ENCODE measurements at regions not wholly inside any gene's neighbourhood (a gene's known extent, or its start where the extent isn't known, plus 50 kb on each side); places are given as distances from the start of the nearest gene placed in this dataset.
"Not testable (repeated sequence)": the region's sequence is repeated elsewhere in the genome, so short reads cannot be mapped to it uniquely, and the experiment has no call there.

DNA sequence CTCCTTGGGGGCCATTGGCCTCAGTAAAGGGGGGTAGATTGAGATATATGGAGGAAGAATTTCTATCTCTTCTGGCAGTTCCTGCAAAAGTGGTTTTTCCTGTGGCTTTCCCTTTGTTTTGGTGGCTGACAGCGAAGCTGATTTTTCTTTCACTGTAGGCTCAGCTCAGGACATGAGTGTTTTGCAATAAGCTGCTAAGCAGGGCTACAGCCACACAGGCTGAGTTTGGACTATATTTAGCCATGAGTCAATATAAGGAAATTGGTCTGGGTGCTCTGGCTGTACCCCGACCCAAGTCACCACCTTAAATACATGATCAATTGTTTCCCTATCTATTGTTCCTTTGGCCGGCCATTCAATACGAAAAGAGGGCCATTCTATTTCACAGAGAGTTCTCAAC lies 212.7 kb upstream of the KCND2 start:
- no peaks in the 10 kb centered on the region for H3K36me3 Mint-ChIP-seq (ENCODE audit: low read depth)
- intact Hi-C loops (cut with micrococcal nuclease): no loop called here
- no peak overlapping the region for H3K4me3 Mint-ChIP-seq (ENCODE audit: low read depth)
- no peak overlapping the region for H3K27ac Mint-ChIP-seq
- peaks cover 10% of the 10 kb centered on the region for H3K9me3 Mint-ChIP-seq
- no peak for DNase-seq (ENCODE audit: low spot score)
- H3K4me1 Mint-ChIP-seq (ENCODE audit: low read depth): no peaks in the 10 kb centered on the region
- H3K27me3 Mint-ChIP-seq (ENCODE audit: low read depth): no peaks in the 10 kb centered on the region

DNA sequence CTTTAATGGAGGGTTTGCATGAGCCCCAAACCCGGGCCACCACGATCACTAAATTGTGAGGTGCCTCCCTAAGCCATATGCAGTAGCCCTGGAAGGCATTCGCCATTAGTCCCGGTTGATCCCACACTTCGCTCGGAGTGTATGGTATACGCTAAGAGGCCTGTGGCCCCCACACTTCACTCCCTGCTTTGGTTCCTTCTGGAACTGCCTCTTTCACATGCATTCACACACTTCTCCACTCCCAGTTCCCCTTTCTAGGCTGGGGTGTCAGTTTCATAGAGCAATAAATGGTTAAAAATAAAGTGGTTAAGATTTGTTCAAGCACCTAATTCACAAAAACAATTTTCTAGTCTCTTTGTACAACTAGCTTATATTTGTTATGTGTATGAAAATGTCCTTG lies 212.1 kb upstream of the KCND2 start:
- Mint-ChIP-seq H3K36me3 (ENCODE audit: low read depth) (no peaks in the 10 kb centered on the region), H3K4me1 (ENCODE audit: low read depth) (no peaks in the 10 kb centered on the region), H3K4me3 (ENCODE audit: low read depth) (no peak overlapping the region), H3K27ac (no peak overlapping the region), H3K9me3 (peaks cover 10% of the 10 kb centered on the region), H3K27me3 (ENCODE audit: low read depth) (no peaks in the 10 kb centered on the region)
- DNase-seq (ENCODE audit: low spot score): no peak
- intact Hi-C loops (cut with micrococcal nuclease): no loop called here

DNA sequence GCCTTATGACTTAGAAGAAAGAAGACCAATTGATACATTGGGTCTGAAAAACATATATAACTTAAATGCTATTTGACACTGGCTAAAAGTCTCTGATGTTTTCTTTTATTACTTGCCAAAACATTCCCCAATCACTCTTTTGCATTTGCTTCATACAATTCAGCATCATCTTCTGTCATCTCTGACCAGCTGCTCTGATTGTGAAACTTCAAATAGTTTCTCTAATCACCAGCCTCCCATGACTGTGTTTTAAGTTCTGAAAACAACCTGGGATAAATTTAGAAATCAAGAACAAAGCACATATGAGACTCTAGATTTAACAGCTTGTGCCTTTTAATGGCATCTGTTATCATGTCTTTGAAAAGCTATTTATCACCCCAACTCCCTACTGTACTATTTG lies 208.4 kb upstream of the KCND2 start:
- H3K4me3 Mint-ChIP-seq (ENCODE audit: low read depth): no peak overlapping the region
- intact Hi-C loops (cut with micrococcal nuclease): no loop called here
- no peak for DNase-seq (ENCODE audit: low spot score)
- H3K4me1 Mint-ChIP-seq (ENCODE audit: low read depth): no peaks in the 10 kb centered on the region
- no peaks in the 10 kb centered on the region for H3K27me3 Mint-ChIP-seq (ENCODE audit: low read depth)
- no peak overlapping the region for H3K27ac Mint-ChIP-seq
- H3K9me3 Mint-ChIP-seq: peaks cover 18% of the 10 kb centered on the region
- no peaks in the 10 kb centered on the region for H3K36me3 Mint-ChIP-seq (ENCODE audit: low read depth)

DNA sequence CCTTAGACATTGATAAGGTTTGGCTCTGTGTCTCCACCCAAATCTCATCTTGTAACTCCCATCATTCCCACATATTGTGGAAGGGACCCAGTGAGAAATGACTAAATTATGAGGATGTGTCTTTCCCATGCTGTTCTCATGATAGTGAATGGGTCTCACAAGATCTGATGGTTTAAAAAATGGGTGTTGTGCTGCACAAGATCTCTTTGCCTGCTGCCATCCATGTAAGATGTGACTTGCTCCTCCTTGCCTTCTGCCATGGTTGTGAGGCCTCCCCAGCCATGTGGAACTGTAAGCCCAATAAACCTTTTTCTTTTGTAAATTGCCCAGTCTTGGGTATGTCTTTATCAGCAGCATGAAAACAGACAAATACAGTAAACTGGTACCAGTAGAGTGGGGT lies 206.1 kb upstream of the KCND2 start:
- H3K27ac Mint-ChIP-seq; H3K4me1 Mint-ChIP-seq (ENCODE audit: low read depth); H3K4me3 Mint-ChIP-seq (ENCODE audit: low read depth): not testable (repeated sequence)

DNA sequence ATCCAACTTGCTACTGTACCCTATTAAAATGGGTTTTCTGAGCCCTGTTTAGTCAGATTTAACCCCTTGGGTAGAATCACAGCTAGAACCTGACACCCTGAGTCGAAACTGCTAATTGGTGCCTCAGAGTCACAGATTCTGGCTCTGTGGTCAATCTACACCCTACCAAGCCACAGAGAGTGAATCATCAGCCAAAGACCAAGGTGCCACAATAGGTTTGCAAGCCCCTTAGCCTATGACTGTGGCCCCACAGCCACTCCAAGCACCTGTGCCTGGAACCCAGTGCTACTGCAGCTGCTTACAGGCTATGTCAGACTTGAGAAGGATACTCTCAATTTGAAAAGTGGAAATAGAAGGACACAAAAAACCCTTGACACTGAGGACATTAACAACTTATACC lies 202.8 kb upstream of the KCND2 start:
- Mint-ChIP-seq H3K27me3 (ENCODE audit: low read depth) (no peaks in the 10 kb centered on the region), H3K36me3 (ENCODE audit: low read depth) (no peaks in the 10 kb centered on the region), H3K9me3 (peaks cover 12% of the 10 kb centered on the region), H3K27ac (no peak overlapping the region), H3K4me3 (ENCODE audit: low read depth) (no peak overlapping the region), H3K4me1 (ENCODE audit: low read depth) (no peaks in the 10 kb centered on the region)
- no peak for DNase-seq (ENCODE audit: low spot score)
- intact Hi-C loops (cut with micrococcal nuclease): no loop called here

More for the DNA sequence above, 206.1 kb upstream of the KCND2 start:
- DNase-seq (ENCODE audit: low spot score); intact Hi-C loops (cut with micrococcal nuclease); H3K27me3 Mint-ChIP-seq (ENCODE audit: low read depth); H3K36me3 Mint-ChIP-seq (ENCODE audit: low read depth): not testable (repeated sequence)
- peaks cover 12% of the 10 kb centered on the region for H3K9me3 Mint-ChIP-seq

DNA sequence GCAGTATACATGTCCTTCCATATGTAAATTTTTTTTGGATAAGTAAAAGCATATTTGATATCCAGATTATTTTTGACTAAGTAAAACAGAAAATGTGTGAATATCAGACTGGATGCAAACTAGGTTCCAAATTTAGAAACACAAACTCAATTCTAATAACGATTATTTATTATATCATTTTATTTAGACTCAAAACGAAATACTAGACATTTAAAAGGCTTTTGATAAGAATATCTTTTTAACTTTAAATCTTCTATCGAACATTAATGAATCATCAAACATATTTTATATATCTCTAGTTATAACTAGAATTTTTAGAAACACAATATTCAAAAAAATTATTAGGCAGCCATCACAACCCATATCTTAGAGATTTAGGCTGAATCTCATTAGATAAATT lies 195.2 kb upstream of the KCND2 start:
- Mint-ChIP-seq H3K9me3 (no peaks in the 10 kb centered on the region), H3K27ac (no peak overlapping the region), H3K36me3 (ENCODE audit: low read depth) (no peaks in the 10 kb centered on the region)

DNA sequence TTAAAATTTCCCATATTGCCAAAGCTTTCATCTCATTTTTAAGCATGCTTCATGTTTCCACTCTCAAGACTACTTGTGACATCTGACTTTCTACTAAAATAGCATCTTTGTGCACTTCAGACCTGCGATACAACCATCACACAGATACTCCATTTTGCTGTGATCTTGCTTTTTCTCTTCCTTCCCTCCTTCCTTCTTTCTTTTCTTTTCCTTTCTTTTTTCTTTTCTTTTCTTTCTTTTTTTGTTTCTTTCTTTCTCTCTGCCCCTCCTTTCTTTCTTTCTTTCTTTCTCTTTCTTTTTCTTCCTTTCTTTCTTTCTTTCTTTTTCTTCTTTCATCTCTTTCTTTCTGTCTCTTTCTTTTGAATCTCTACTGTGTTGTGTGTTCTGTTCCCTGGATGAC lies 194.0 kb upstream of the KCND2 start:
- Mint-ChIP-seq H3K4me3 (ENCODE audit: low read depth) (no peak overlapping the region), H3K4me1 (ENCODE audit: low read depth) (no peaks in the 10 kb centered on the region), H3K27ac (no peak overlapping the region), H3K9me3 (peaks cover 7% of the 10 kb centered on the region), H3K27me3 (ENCODE audit: low read depth) (no peaks in the 10 kb centered on the region), H3K36me3 (ENCODE audit: low read depth) (no peaks in the 10 kb centered on the region)
- intact Hi-C loops (cut with micrococcal nuclease): no loop called here
- DNase-seq (ENCODE audit: low spot score): no peak

More for the DNA sequence above, 195.2 kb upstream of the KCND2 start:
- intact Hi-C loops (cut with micrococcal nuclease): no loop called here
- no peak overlapping the region for H3K4me3 Mint-ChIP-seq (ENCODE audit: low read depth)
- no peaks in the 10 kb centered on the region for H3K4me1 Mint-ChIP-seq (ENCODE audit: low read depth)
- no peak for DNase-seq (ENCODE audit: low spot score)
- H3K27me3 Mint-ChIP-seq (ENCODE audit: low read depth): no peaks in the 10 kb centered on the region

DNA sequence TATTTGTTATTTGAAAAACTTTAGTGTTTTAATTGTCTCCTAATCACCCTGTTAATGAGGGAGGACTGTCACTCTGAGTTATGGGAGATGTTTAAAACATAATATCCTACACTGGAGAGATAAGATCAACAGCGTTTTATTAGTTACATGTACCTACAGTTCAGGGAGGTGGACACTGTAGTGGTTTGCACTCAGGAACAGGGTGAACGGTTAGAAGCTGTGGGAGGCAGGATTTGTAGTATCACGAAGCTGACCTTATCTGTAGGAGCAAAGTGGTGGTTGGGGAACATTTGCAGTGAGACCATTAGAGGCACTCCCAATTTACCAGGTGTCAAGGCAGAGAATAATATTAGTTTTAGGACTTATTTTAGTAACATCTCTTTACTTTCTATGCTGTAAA lies 193.3 kb upstream of the KCND2 start:
- intact Hi-C loops (cut with micrococcal nuclease): no loop called here
- H3K4me1 Mint-ChIP-seq (ENCODE audit: low read depth): no peaks in the 10 kb centered on the region
- DNase-seq (ENCODE audit: low spot score): no peak
- H3K27me3 Mint-ChIP-seq (ENCODE audit: low read depth): no peaks in the 10 kb centered on the region
- H3K4me3 Mint-ChIP-seq (ENCODE audit: low read depth): no peak overlapping the region
- H3K36me3 Mint-ChIP-seq (ENCODE audit: low read depth): no peaks in the 10 kb centered on the region
- H3K27ac Mint-ChIP-seq: no peak overlapping the region
- peaks cover 13% of the 10 kb centered on the region for H3K9me3 Mint-ChIP-seq

DNA sequence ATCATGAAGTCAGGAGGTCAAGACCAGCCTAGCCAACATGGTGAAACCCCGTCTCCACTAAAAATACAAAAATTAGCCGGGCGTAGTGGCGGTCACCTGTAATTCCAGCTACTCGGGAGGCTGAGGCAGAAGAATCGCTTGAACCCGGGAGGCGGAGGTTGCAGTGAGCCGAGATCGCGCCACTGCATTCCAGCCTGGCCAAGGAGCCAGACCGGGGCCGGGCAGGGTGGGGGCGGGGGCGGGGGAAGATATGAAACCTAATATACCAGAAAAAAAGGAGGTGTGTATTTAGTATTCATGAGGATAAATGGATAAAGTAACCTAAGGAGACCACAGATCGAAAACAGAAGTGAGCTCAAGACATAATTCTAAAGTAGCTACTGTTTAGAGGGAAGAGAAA lies 186.5 kb upstream of the KCND2 start:
- intact Hi-C loops (cut with micrococcal nuclease); H3K4me1 Mint-ChIP-seq (ENCODE audit: low read depth); H3K27me3 Mint-ChIP-seq (ENCODE audit: low read depth): not testable (repeated sequence)

DNA sequence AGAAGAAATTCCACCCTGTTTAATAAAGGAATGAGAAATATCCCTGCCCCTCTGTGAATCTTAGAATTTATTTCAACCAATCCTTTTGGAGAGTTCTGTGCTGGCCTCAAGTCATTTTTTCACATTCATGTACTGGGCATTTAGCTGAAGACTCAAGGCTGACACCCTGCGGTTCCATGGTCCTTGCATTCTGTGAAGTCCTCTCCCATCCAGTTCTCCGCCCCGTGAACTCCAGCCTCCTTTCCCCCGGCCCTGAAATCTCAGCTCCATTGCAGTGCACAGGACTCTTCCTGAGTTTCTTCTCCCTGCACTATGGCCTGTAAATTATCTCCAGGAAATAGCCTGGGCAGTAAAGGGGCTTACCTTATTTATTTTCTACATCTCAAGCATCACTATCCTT lies 183.0 kb upstream of the KCND2 start:
- H3K9me3 Mint-ChIP-seq: peaks cover 14% of the 10 kb centered on the region
- no peak overlapping the region for H3K27ac Mint-ChIP-seq
- DNase-seq (ENCODE audit: low spot score): no peak
- no peaks in the 10 kb centered on the region for H3K27me3 Mint-ChIP-seq (ENCODE audit: low read depth)
- intact Hi-C loops (cut with micrococcal nuclease): no loop called here
- H3K4me3 Mint-ChIP-seq (ENCODE audit: low read depth): no peak overlapping the region
- H3K36me3 Mint-ChIP-seq (ENCODE audit: low read depth): no peaks in the 10 kb centered on the region
- no peaks in the 10 kb centered on the region for H3K4me1 Mint-ChIP-seq (ENCODE audit: low read depth)

More for the DNA sequence above, 186.5 kb upstream of the KCND2 start:
- not testable (repeated sequence) for H3K36me3 Mint-ChIP-seq (ENCODE audit: low read depth); DNase-seq (ENCODE audit: low spot score); H3K27ac Mint-ChIP-seq; H3K4me3 Mint-ChIP-seq (ENCODE audit: low read depth)
- H3K9me3 Mint-ChIP-seq: peaks cover 28% of the 10 kb centered on the region

DNA sequence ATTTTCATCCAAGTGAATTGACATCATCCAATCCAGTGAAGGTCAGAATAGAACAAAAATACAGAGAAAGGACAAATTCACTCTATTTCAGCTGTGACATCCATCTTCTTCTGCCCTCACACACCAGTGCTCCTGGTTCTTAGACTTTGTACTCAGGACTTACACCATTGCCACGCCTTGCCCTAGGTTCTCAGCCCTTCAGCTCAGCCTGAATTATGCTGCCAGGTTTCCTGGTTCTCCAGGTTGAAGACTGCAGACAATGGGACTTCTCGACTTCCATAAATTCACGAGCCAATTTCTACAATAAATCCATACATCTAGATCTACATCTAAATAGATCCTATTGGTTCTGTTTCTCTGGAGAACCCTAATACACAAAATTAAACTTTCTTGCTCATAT lies 181.2 kb upstream of the KCND2 start:
- no peak for DNase-seq (ENCODE audit: low spot score)
- Mint-ChIP-seq H3K27ac (no peak overlapping the region), H3K4me3 (ENCODE audit: low read depth) (no peak overlapping the region), H3K4me1 (ENCODE audit: low read depth) (no peaks in the 10 kb centered on the region), H3K36me3 (ENCODE audit: low read depth) (no peaks in the 10 kb centered on the region), H3K9me3 (peaks cover 11% of the 10 kb centered on the region), H3K27me3 (ENCODE audit: low read depth) (no peaks in the 10 kb centered on the region)
- intact Hi-C loops (cut with micrococcal nuclease): no loop called here

DNA sequence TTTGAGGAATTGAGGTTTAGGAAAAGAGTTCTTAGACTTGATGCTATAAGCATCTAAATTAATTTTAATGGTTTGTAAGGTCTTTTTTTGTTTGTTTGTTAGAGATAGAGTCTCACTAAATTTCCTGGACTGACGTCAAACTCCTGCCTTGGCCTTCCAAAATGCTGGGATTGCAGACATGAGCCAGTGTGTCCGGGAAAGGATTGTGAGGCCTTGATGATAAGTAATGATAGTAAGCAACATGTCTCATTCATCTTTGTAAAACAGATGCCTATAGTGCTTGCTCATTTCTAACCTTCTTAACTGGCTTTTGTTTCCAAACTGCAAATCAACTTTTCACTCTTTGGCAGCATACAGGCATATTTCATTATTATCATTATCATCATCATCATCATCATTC lies 176.0 kb upstream of the KCND2 start:
- H3K27ac Mint-ChIP-seq: no peak overlapping the region
- no peak for DNase-seq (ENCODE audit: low spot score)
- no peaks in the 10 kb centered on the region for H3K4me1 Mint-ChIP-seq (ENCODE audit: low read depth)
- intact Hi-C loops (cut with micrococcal nuclease): no loop called here
- H3K36me3 Mint-ChIP-seq (ENCODE audit: low read depth): no peaks in the 10 kb centered on the region
- peaks cover 11% of the 10 kb centered on the region for H3K9me3 Mint-ChIP-seq
- H3K27me3 Mint-ChIP-seq (ENCODE audit: low read depth): no peaks in the 10 kb centered on the region
- H3K4me3 Mint-ChIP-seq (ENCODE audit: low read depth): no peak overlapping the region

DNA sequence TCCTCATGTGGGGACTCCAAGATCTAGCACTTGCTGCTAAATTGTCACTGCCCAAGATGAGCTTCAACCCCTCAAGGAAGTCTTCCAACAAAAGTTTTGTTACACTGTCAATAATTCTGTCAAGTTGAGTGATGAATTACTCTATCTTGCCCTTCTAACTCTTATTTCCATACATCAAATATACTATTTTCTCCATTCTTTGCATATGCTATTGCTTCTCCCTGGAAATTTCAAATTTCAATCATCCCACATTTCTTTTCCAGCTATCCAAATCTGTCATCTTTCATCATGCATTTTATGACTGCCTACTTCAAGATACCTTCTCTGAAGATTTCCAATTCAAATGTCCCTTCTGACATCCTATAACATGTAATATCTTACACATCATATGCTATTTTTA lies 175.2 kb upstream of the KCND2 start:
- H3K4me3 Mint-ChIP-seq (ENCODE audit: low read depth): no peak overlapping the region
- DNase-seq (ENCODE audit: low spot score): no peak
- no peaks in the 10 kb centered on the region for H3K27me3 Mint-ChIP-seq (ENCODE audit: low read depth)
- no peaks in the 10 kb centered on the region for H3K36me3 Mint-ChIP-seq (ENCODE audit: low read depth)
- H3K4me1 Mint-ChIP-seq (ENCODE audit: low read depth): no peaks in the 10 kb centered on the region
- H3K27ac Mint-ChIP-seq: no peak overlapping the region
- intact Hi-C loops (cut with micrococcal nuclease): no loop called here
- peaks cover 11% of the 10 kb centered on the region for H3K9me3 Mint-ChIP-seq

DNA sequence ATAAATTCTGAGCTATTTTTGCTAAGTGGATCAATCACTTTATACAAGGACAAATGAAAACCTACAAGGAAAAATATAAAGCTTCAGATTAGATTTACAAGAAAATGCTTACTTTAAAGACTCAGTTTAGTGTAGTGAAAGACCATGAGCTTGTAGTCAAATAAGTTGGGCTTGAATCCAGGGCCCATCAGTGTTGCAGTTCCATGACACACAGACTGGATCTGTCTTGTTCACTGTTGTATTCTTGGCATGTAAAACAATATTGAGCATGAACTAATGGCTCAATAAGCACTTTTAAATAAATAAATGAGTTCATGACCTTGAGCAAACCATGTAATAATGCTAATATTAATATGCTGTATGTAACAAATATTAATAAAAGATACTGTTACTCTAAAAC lies 164.6 kb upstream of the KCND2 start:
- Mint-ChIP-seq H3K27me3 (ENCODE audit: low read depth) (no peaks in the 10 kb centered on the region), H3K4me1 (ENCODE audit: low read depth) (no peaks in the 10 kb centered on the region), H3K9me3 (peaks cover 23% of the 10 kb centered on the region), H3K36me3 (ENCODE audit: low read depth) (no peaks in the 10 kb centered on the region), H3K27ac (no peak overlapping the region), H3K4me3 (ENCODE audit: low read depth) (no peak overlapping the region)
- DNase-seq (ENCODE audit: low spot score): no peak
- intact Hi-C loops (cut with micrococcal nuclease): no loop called here
